Subcutaneous abdominal adipose tissue (tissue), 5 donors: ENCODE measurements at regions not wholly inside any gene's neighbourhood (a gene's known extent, or its start where the extent isn't known, plus 50 kb on each side); places are given as distances from the start of the nearest gene placed in this dataset.

Experiments used
- H3K27ac ChIP-seq: one replicate; pipeline ENCODE4 v1.7.0; 2013; ENCODE audit warnings: low read depth, mild to moderate bottlenecking, inconsistent platforms, low read length, moderate library complexity
- H3K27me3 ChIP-seq, 5 donors: one replicate each; pipeline ENCODE4 v1.7.0; 2013; ENCODE audit warnings: low read length in 5 of 5, inconsistent platforms in 1 of 5; ENCODE audit not compliant: control insufficient read depth in 5 of 5, insufficient read depth in 4 of 5
- H3K36me3 ChIP-seq, 5 donors: one replicate each; pipeline ENCODE4 v1.7.0; 2013; ENCODE audit warnings: low read length in 5 of 5; ENCODE audit not compliant: control insufficient read depth in 5 of 5, insufficient read depth in 5 of 5
- H3K4me1 ChIP-seq, 5 donors: one replicate each; pipeline ENCODE4 v1.7.0; 2013; ENCODE audit warnings: low read length in 5 of 5, mild to moderate bottlenecking in 3 of 5, moderate library complexity in 1 of 5; ENCODE audit not compliant: control insufficient read depth in 5 of 5, insufficient read depth in 5 of 5
- H3K4me3 ChIP-seq, 5 donors: one replicate each; pipeline ENCODE4 v1.7.0; 2013; ENCODE audit warnings: low read length in 5 of 5, low read depth in 1 of 5
- H3K9ac ChIP-seq, 5 donors: one replicate each; pipeline ENCODE4 v1.7.0; 2013; ENCODE audit warnings: low read length in 5 of 5, mild to moderate bottlenecking in 4 of 5, moderate library complexity in 3 of 5
- H3K9me3 ChIP-seq, 5 donors: one replicate each; pipeline ENCODE4 v1.7.0; 2013; ENCODE audit warnings: low read length in 5 of 5; ENCODE audit not compliant: control insufficient read depth in 5 of 5
- donor health status: healthy.
- donor health status: healthy.
- donor health status: healthy.
- donor health status: healthy.
- donor health status: healthy.

GRCh38 chr1:55861676-55862340 is 646.6 kb upstream of the USP24 start:
- no peaks in the 10 kb centered on the region for H3K9me3 ChIP-seq
- peaks cover 4 to 18% (median 15%) of the 10 kb centered on the region in 5 donors for H3K4me1 ChIP-seq
- H3K27me3 ChIP-seq = no peaks in the 10 kb centered on the region
- H3K4me3 ChIP-seq = no peak overlapping the region
- no peaks in the 10 kb centered on the region for H3K36me3 ChIP-seq
- no peak overlapping the region for H3K9ac ChIP-seq
- no peak overlapping the region for H3K27ac ChIP-seq

- Histone ChIP-seq H3K9me3 (no peaks in the 10 kb centered on the region), H3K27me3 (no peaks in the 10 kb centered on the region), H3K36me3 (no peaks in the 10 kb centered on the region), H3K27ac (no peak overlapping the region), H3K9ac (no peak overlapping the region), H3K4me3 (no peak overlapping the region), H3K4me1 (peaks cover 4 to 18% (median 15%) of the 10 kb centered on the region in 5 donors)
Measured at GRCh38 chr1:55860798-55861519, 645.8 kb upstream of the USP24 start.

DNA sequence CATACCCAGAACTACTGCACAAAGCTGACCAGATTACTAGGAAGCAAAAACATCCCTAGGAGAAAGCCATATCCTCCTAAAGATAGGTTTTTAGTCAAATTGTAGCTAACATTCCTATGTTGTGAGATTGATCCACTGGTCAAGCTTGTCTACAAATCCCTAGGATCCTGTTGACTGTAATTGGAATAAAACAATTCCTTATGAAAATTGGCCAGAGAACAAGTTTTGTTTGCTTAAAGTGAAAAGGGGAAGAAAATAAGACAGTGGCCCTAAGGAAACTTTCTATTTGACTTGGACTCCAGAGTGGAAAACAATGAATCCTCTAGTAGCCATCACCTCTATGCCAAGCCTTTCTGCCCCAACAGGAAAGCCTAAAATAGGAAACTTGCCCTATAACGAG is 645.2 kb upstream of the USP24 start:
- H3K4me1 ChIP-seq = peaks cover 4 to 18% (median 15%) of the 10 kb centered on the region in 5 donors
- H3K9ac ChIP-seq = no peak overlapping the region
- no peak overlapping the region for H3K27ac ChIP-seq
- H3K36me3 ChIP-seq = no peaks in the 10 kb centered on the region
- H3K9me3 ChIP-seq = no peaks in the 10 kb centered on the region
- H3K4me3 ChIP-seq = no peak overlapping the region
- no peaks in the 10 kb centered on the region for H3K27me3 ChIP-seq

DNA sequence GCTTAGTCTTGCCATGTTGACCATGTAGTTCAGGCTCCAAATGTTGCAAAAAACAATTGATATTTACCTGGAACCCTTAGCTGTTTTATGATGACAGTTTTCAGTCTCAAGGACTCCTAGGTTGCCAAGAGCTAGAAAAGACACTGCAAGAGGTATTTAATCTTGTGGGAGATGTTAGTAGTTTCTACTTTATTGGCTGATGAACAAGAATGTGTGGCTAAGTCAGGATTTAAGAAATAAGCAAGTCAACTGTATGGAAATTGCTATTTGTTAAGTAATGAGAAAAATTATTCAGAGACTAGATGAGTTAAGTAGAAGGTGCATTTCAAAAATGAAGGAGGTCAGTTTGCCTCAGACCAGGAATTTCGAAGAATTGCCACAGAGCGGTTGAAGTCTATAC is 639.7 kb upstream of the USP24 start:
- Histone ChIP-seq H3K36me3 (no peaks in the 10 kb centered on the region), H3K27ac (no peak overlapping the region), H3K27me3 (no peaks in the 10 kb centered on the region), H3K9me3 (no peaks in the 10 kb centered on the region), H3K4me1 (peaks cover 2 to 9% (median 4%) of the 10 kb centered on the region in 5 donors), H3K4me3 (no peak overlapping the region), H3K9ac (no peak overlapping the region)

- Histone ChIP-seq H3K9ac (no peak overlapping the region), H3K4me1 (no peaks in the 10 kb centered on the region), H3K27ac (no peak overlapping the region), H3K4me3 (no peak overlapping the region), H3K36me3 (no peaks in the 10 kb centered on the region), H3K27me3 (no peaks in the 10 kb centered on the region), H3K9me3 (no peaks in the 10 kb centered on the region)
Measured at GRCh38 chr1:55848906-55849305, 633.7 kb upstream of the USP24 start.

GRCh38 chr1:55846051-55846450 is 630.9 kb upstream of the USP24 start:
- Histone ChIP-seq H3K9me3 (no peaks in the 10 kb centered on the region), H3K9ac (no peak overlapping the region)

GRCh38 chr1:55844322-55844721 is 629.2 kb upstream of the USP24 start:
- Histone ChIP-seq H3K4me3 (no peak overlapping the region), H3K9me3 (no peaks in the 10 kb centered on the region), H3K27me3 (no peaks in the 10 kb centered on the region), H3K4me1 (no peaks in the 10 kb centered on the region), H3K36me3 (no peaks in the 10 kb centered on the region), H3K9ac (no peak overlapping the region), H3K27ac (no peak overlapping the region)

More at GRCh38 chr1:55846051-55846450, 630.9 kb upstream of the USP24 start:
- H3K27me3 ChIP-seq = no peaks in the 10 kb centered on the region
- no peak overlapping the region for H3K4me3 ChIP-seq
- H3K4me1 ChIP-seq = no peaks in the 10 kb centered on the region
- H3K36me3 ChIP-seq = no peaks in the 10 kb centered on the region
- no peak overlapping the region for H3K27ac ChIP-seq

- H3K4me3 ChIP-seq = no peak overlapping the region
- H3K4me1 ChIP-seq = no peaks in the 10 kb centered on the region
- H3K9me3 ChIP-seq = no peaks in the 10 kb centered on the region
- H3K9ac ChIP-seq = no peak overlapping the region
- no peak overlapping the region for H3K27ac ChIP-seq
- H3K27me3 ChIP-seq = no peaks in the 10 kb centered on the region
- no peaks in the 10 kb centered on the region for H3K36me3 ChIP-seq
Measured at GRCh38 chr1:55839626-55840025, 624.5 kb upstream of the USP24 start.

DNA sequence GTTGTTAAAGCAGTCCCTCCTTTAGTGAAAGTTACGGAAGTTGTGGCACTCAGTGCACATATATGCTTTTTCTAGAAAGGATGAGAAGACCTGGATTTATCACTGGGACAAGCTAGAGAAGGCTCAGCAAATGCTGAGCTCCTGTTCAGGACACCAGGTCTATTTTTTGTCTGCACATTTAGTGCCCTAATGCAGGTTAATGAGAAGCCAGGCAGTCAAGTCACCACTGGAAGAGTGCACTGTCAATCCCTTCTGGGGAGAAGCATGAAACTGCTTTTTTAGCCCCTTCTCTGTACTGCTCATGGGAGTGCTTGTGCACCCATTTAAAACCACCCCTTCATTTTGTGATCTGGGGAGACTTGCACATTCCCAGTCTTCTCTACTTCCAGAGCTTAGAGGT is 624.1 kb upstream of the USP24 start:
- H3K4me1 ChIP-seq = no peaks in the 10 kb centered on the region
- H3K27me3 ChIP-seq = no peaks in the 10 kb centered on the region
- no peaks in the 10 kb centered on the region for H3K36me3 ChIP-seq
- no peak overlapping the region for H3K9ac ChIP-seq
- H3K27ac ChIP-seq = no peak overlapping the region
- no peaks in the 10 kb centered on the region for H3K9me3 ChIP-seq
- H3K4me3 ChIP-seq = no peak overlapping the region

DNA sequence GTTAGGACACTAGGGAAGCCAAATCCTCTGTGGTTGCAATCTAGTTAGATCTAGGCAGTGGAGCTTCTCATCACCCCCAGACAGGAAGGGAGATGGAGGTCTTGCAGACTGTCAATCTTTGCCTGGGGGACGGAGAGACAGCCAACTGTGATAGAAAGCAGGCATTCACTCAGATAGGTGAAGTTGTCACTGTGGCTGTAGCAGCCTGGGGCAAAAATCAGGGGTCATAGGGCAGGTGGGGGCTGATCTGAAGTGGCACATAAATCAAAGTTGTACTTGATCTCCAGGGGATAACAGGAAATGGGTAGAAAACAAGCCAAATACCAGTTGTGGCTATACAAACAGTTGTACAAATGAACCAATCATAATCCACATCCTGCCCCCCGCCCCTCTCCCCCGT is 620.9 kb upstream of the USP24 start:
- Histone ChIP-seq H3K36me3 (no peaks in the 10 kb centered on the region), H3K9me3 (no peaks in the 10 kb centered on the region), H3K9ac (no peak overlapping the region), H3K27ac (no peak overlapping the region), H3K4me3 (no peak overlapping the region), H3K27me3 (no peaks in the 10 kb centered on the region), H3K4me1 (no peaks in the 10 kb centered on the region)
